ENCODE measurements at regions not wholly inside any gene's neighbourhood (a gene's known extent, or its start where the extent isn't known, plus 50 kb on each side); places are given as distances from the start of the nearest gene placed in this dataset.
"Not testable (repeated sequence)": the region's sequence is repeated elsewhere in the genome, so short reads cannot be mapped to it uniquely, and the experiment has no call there.

DNA sequence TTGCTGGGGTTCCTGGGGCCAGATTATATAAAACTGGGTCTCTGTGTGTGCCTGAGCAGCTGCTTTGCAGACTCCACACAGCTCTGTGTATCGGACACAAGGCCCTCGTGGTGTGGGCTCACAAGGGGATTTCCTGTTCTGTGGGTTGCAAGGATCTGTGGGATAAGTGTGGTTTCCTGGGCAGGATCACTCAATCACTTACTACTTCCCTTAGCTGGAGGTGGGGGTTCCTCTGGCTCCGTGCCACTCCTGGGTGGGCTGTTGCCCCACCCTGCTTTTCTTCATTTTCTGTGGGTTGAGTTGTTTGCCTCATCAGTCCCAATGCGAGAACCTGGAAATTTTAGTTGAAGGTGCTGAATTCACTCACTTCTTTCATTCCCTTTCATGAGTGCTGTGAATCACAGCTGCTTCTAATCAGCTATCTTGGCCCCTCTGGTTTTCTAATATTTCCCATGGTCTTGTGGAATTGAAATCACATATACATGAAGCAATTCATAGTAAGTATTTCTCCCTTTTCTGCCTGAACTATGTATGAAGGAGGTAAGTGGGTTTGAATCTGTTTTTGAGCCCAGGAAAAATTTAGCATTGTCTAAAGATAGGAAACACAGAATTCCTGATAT, 196.3 kb downstream of the DCDC2C start:
- no peak for FAIRE-seq

DNA sequence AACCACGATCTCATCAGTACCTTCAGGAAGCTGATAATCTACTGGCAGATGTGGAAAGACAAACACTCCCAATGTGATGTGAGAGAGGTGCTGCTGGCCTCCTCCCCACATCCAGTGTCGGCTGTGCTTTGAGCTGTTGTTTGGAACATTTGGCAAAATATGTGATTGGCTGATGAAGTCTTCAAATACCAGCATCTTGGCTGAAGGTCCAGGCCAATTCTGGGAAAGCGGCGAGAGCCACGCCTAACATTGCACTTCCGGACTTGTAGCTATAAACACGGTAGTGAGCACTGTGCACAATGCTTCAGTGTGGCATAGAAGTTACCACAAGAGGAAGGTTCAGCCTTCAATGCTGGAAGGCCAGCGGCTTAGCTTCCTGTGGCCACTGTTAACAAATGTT, 198.8 kb downstream of the DCDC2C start:
- no peak for FAIRE-seq

DNA sequence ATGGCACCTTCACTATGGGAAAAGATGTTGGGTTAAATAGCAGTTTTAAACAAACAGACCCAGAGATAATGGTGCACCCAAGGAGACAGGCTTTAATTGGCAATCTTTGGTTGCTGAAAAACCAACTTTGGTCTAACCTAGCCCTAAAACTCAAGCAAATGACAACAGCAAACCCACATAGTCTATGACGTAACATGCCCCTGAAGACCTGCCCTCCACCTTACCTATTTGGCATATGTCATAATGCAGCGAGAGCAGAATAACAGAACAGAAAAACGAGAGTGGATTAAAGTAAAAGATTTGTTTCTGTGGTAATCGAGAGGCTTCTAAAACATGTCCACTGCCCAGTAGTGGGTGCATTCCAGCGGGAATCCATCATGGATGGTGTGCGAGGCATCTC, 200.7 kb downstream of the DCDC2C start:
- FAIRE-seq, result no peak

DNA sequence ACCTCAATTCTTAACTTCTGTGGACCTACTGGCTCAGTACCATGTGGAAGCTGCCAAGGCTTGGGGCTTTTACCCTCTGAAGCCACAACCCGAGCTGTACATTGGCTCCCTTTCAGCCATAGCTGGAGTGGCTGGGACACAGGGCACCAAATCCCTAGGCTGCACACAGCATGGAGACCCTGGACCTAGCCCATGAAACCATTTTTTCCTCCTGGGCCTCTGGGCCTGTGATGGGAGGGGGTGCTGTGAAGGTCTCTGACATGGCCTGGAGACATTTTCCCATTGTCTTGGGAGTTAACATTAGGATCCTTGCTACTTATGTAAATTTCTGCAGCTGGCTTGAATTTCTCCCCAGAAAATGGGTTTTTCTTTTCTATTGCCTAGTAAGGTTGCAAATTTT, 205.1 kb downstream of the DCDC2C start:
- FAIRE-seq, result not testable (repeated sequence)

DNA sequence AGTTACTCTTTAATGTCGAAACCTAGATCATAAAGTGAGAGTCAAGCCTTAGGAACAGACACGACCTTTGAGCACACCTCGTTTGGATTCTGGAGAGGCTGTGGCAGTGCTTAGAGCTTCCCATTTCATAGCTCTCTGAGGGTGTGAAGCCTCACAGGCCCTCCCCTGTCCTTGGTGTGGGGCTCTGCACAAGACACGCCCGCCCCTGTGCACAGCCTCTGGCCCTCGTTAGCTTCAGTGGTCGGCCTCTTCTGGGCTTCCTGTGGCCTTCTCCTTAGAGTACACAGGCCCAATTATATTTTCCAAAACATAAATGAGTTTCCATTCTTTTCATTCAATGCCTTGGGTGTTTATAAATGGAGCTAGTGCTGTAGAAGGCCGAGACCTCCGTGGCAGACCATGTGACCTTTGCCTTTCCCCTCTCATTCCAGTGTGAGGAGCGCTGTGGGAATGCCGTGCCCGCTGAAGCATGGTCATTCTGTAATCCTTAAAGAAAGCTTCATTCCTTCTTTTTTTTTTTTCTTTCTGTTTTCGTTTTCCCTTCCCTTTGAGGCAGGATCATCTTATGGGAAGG, 208.6 kb downstream of the DCDC2C start:
- FAIRE-seq, result no peak

DNA sequence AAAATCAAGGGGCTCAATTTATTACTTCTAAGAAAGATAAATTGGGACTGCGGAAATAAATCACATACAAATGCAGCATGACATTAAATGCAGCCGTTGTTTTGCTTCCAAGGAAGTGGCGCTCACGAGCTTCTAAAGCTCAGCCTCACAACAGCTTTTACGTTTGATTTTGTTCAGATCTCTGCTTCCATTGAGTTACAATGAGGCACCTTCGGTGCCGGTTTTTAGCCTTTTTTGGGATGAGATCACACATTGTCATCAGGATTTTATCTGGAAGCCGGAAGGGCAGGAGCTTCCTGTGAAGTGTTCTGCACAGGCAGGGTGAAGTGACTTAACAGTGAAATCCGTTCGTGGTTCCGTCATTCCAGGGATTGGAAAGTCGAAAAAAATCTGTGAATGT, 209.8 kb downstream of the DCDC2C start:
- no peak for FAIRE-seq

DNA sequence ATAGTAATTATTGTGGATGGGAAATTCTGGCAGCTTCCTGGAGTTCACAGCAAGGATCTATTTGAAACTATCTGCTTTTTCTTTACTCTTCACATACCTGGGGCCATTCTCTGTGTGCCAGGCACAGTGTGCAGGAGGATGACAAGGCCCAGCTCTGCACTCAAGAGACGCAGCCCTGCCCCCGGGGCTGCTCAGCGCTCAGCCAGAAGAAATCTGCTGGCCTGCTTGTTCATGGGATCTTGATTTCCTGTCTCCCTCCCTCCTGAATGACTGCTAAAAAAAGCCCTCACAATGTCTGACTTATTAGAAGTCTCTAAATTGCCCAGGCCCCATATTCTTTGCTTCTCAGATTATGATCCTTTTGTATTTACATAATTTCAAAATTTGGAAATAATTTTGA, 210.9 kb downstream of the DCDC2C start:
- no peak for FAIRE-seq

DNA sequence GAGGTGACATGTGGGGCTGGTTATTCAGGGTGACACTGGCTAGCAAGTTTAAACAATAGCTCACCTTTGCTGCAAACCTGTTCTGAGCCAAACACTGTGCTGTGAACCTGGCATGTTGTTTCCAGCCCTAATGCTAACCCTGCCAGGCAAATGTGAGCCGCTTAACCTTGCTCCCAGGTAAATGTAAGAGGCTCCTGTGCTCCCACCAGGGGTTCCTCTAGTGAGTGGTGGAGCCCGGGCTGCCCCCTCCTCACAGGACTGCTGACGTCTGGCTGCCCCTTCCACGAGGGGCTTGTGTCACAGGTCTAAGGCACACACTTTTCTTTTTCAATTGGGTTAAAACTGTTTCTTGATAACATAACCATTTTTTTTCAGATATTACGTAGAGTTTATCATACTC, 223.7 kb downstream of the DCDC2C start:
- no peak for FAIRE-seq

DNA sequence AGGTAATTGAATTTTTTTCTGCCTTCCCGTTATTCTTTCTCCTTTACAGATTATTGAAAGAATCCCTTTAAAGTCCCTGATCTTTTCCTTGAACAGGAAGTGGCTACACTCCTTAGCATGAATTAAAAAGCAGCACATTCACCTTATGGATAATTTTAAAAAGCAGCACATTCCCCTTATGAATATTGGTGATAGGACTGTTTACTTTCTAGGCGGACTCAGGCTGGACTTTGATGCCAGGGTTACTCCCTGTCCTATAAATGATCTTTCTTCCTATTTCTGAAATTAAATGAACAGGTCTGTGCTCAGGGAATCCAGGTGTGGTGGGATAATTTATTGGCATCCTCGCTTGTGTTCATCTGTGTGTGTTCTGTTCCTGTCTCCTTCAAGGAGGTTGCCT, 226.0 kb downstream of the DCDC2C start:
- FAIRE-seq, result no peak

DNA sequence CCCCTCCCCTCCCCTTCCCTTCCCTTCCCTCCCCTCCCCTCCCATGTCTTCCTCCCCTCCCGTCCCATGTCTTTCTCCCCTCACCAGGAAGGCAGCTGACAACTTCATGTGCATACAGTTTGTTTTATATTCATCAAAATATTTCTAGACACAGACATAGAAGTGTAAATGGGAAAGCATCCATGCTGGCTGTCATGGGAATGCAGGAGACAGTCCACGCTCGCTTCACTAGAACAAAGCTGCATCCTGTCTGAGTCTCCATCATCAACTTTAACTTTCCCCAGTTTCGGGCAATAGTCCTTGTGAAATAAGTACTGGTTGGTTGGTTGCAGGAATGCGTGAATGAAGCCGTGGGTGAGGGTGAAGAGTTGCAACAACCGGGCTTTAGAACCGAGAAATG, 226.9 kb downstream of the DCDC2C start:
- no peak for FAIRE-seq

DNA sequence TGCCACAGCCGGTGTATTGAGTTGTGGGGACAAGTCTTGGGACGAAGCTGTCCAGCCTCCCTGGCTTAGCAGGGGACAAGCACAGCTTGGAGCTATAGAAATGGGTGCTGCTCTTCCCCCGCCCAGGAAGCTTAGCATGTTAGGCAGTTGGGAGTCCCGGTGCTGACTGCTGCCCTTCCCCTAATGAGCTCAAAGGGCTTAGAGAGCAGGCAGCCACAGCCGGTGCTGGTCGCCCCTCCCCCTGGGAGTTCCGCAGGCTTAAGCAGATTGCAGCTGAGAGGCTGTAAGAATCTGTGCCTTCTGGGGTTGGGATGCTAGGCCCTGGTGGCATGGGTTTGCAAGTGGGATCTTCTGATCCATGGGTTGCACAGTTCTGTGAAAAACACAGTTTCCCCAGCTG, 237.3 kb downstream of the DCDC2C start:
- no peak for FAIRE-seq

DNA sequence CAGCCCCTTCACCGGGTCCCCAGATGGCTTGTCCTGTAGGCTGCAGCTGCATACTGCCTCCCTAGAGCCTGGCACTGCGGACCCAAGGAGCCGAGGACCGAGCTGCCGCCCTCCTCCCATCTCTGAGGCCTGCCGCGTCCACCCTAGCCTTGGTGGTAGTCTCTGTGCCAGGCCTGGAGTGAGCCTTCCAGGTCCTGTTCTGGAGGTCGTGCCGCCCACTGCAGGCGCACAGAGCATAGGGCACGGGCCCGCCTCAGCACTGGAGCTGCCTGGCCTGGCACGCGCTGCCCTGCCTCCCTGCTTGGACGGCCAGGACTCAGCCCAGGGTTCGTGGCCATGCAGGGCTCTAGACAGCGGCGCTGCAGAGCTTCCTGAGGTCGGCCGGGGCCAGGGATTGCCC, 239.5 kb downstream of the DCDC2C start:
- FAIRE-seq, result no peak

DNA sequence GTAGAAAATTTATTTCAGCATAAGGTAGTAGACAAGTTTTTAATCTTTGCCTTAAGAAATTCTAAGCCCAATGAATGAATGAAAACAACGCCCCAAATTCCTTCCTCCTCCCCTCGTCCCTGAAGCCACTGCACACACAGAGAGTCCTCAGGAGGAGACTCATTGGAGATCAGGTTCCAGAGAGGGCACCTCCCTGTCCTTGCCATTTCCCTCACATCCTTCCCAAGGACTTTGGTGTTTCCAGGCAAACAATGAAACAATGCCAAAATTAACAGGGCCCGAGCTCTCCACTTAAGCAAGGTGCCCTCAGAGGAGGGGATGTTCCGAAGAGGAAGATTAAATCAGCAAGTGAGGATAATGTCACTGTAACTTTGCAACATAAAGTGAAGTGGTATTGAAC, 240.7 kb downstream of the DCDC2C start:
- FAIRE-seq, result no peak

DNA sequence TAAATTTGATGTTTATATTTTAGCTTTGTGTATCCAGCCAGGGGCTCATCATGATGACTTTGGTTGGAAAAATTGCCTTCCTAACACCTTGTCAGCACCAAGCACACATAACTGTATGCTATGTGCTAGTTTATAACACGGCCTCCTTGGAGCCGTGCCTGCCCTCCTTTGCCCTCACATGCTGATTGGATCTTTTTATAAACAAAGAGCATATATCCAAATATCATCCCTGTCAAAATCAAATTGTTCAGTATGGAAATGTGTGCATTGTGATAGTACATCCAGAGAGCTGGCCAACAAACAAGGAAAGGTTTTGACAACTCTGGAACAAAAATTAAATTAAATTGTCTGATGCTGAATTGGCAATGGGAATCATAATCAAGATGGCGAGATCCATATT, 241.5 kb downstream of the DCDC2C start:
- no peak for FAIRE-seq

DNA sequence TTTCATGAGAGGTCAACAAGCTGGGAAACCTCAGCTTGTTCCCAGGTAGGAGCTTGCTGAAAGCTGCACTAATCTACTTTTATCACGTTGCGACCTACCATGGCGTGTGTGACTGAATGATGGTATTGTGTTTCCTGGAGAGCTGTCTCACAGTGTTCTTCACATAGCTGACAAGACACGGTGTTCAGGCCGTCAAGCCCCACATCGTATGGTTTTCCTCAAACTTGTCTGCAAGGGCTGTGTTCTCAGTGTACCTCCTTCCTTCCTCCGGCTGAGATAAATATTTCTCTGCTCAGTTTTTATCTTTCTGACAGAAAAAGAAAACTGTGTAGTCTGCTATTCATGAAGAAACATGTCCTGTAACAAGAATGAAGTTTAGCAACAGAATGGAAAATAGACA, 244.8 kb downstream of the DCDC2C start:
- FAIRE-seq, result no peak

DNA sequence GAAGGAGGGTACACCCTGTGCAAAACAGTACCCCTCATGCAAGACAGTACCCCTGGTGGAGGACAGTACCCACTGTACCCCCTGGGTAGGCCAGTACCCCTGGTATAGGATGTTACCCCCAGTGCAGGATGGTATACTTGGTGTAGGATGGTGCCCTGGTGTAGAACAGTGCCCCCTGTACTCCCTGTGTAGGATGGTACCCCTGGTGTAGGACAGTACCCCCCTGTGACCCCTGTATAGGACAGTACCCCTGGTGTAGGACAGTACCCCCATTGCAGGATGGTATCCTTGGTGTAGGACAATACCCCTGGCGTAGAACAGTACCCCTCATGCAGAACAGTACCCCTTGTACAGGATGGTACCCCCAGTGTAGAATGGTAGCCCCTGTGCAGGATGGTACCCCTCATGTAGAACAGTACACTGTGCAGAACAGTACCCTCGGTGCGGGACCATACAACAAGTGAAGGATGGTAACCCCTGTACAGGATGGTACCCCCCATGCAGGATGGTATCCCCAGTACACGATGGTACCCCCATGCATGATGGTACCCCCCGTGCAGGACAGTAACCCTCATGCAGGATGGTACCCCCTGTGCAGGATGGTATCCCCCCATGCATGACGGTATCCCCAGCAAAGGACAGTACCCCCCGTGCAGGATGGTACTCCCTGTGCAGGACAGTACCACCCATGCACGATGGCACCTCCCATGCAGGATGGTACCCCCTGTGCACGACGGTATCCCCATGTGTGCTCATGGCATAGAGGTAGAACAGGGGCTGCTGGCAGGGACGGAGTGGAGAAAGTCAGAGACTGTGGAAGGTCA, 248.0 kb downstream of the DCDC2C start:
- FAIRE-seq, result no peak

DNA sequence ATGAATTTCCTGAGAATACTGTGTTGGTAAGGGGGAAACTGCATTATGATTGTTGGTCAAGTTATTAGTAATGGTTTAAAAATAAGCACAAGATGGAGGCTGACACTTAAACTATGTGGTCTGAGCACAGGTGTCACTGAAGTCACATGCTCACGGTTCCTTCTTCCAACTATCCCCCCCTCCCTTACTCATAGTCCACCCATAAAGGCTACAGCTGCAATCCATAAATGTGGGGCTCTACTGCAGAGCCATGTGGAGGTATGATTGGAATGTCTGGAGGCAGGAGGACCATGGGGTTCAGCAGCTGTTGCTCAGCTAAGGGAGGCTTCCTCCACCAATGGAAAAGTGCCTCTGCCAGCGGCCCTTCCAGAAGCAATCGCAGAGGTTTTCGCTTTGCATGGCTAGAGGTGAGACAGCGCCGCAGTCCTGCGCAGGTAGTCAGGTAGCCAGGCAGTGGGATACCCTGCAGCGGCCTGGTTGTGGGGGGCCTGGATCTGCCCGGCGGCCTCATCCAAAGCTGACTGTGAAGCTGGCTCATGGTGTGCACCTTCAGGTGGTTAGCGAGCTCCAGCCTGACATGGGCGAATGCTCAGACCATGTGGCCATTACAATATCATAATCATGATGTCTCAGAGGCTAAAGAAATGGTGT, 249.6 kb downstream of the DCDC2C start:
- no peak for FAIRE-seq

DNA sequence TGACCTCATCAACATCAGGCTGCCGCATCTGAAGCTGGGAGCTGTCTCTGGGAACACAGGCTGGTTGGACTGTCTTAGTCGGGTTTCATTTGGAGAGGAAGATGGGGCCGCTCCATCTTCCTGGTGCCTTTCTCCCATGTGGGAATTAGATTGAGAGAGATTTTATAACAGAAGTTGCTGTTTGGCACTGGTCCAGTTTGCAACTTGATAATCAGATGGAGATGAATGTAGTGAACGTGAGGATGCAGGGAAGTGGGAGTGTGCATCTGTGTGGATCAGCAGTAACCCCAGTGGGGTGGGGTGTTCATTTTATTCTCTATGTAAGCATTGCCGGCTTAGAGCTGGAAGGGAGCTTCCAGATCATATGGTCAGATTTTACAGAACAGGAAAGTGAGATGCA, 250.9 kb downstream of the DCDC2C start:
- FAIRE-seq, result no peak

DNA sequence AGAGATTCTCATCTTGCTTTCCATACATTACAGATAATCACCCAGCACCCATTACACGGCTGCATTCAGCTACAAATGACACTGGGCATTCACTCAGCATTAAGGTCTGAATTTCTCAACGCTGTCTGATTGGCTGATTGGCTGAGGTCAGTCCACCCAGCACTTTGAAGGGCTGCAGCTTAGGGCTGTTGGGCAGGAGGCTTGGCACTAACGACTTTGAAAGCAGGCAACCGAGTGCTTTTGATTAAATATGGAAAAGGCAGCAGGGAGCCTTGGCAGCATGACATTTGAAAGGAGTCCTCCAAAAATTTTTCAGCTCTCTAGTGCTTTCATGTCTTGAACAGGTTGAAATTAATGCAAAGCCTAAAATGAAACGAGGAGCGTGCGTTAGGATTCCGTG, 253.0 kb downstream of the DCDC2C start:
- FAIRE-seq, result no peak

DNA sequence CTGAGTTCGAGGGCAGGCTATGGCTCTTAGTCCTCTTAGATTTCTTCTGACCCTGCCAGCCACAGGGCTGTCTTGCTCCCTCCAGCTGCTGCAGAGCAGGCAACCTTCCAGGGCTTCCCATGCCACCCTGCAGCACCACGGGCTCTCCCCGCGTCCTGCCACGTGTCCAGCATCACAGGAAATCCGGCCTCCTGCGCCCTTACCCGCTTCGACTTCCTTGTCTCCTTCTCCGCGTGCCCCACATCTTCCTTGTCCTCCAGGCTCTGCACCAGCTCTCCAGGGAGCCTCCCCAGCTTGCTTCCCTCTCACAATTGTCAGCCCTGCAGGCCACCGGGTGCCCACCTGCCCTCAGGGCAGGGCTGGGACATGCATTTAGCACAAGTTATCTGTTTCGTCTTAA, 253.5 kb downstream of the DCDC2C start:
- no peak for FAIRE-seq

DNA sequence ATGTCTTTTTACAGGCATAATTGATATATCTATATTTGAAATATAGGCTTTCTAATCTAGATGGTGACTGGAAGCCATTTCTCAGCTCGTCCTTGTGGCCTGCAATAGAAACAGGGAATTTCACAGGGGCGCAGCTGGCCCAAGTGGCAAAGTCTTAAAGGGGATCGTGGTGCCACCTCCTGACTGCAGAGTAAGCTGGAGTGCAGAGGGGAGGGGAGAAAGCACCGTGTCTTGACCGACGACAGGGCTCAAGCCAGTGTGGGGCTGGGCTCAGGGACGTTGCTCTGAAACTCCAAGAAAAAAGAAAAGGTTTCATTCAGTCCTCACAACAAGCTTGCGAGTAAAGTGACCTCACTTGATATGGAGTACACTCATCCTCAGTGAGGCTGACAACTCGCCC, 255.1 kb downstream of the DCDC2C start:
- no peak for FAIRE-seq

DNA sequence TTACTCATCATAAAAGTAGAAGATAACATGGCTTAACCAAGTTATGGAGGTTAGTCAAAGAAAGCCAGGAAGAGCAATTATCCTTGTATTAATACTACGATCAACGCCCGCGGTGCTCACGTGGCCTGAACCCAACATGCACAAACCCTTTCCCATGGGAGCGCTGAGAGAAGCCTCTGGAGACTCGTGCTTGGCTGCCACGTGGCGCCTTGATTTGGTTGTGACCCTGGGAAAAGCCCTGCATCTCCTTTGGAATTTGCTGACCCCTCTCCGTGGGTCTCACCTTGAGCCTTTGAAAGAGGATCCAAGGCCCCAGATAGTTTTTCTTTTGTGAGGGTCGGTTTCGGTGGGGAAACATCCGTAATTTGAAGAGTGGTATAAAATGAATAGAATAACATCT, 255.6 kb downstream of the DCDC2C start:
- FAIRE-seq, result no peak

DNA sequence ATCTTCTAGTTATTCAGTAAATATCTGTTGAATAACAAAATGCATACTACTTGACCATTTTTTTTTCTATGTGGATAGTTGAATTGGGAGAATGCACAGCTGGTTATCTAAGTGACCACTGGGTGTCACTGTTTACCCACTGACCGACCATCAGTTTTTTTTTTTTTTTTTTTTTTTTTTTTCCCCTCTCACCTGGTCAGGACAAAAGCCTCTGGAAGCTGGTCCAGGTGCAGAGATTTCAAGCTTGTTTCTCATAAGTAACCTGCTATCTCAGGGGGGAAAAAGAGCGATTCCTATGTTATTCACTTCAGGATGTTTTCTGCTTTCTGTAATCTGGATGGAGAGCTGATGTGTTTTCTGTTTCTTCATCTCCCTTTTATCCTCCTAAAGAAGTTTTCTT, 256.0 kb downstream of the DCDC2C start:
- FAIRE-seq, result peak; percentile 76

DNA sequence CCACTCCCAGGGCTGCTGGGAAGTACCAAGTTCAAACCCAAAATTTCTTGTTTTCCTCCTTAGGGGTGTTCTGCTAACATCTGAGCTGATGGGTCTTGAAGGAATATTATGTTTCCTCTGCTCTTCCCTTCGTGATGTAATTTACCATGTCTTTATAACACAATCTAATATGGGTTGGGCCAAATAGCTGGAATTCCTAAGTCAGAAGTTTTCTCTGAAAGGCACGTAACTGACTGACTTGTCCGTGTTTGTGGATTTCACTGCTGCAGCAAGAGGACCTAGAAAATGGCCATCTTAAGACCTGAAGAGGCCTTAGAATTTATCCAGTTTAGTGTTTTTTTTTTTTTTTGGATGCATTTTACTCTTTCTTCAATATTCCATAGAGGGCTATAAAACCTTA, 256.7 kb downstream of the DCDC2C start:
- no peak for FAIRE-seq

All from TTC549 (cell line).